Mesendoderm (in vitro differentiated cells): ENCODE measurements at regions not wholly inside any gene's neighbourhood (a gene's known extent, or its start where the extent isn't known, plus 50 kb on each side); places are given as distances from the start of the nearest gene placed in this dataset.

Source experiments
- DNase-seq: peaks from one replicate; pipeline ENCODE4 v3.0.0; 2013
- H2AK5ac ChIP-seq: 2 replicates; pipeline ENCODE4 v1.6.1; 2013; ENCODE audit warnings: low read length, inconsistent platforms
- H2BK120ac ChIP-seq: 2 replicates; pipeline ENCODE4 v1.6.1; 2013; ENCODE audit warnings: low read depth, mild to moderate bottlenecking, low read length, moderate library complexity, mixed read lengths
- H2BK15ac ChIP-seq: replicated peaks from 2 replicates; pipeline ENCODE4 v1.6.1; 2013; ENCODE audit warnings: low read depth, mild to moderate bottlenecking, moderate library complexity
- H2BK5ac ChIP-seq: 2 replicates; pipeline ENCODE4 v1.6.1; 2013; ENCODE audit warnings: low read length, inconsistent platforms
- H3K18ac ChIP-seq: 2 replicates; pipeline ENCODE4 v1.6.1; 2013; ENCODE audit warnings: mild to moderate bottlenecking, low read length, mixed read lengths
- H3K23ac ChIP-seq: one replicate; pipeline ENCODE4 v1.6.1; 2013; ENCODE audit warnings: low read length
- H3K27ac ChIP-seq: 2 replicates; pipeline ENCODE4 v1.5.1; 2013; ENCODE audit warnings: low read depth, mild to moderate bottlenecking, inconsistent platforms, low read length, moderate library complexity
- H3K27me3 ChIP-seq: 2 replicates; pipeline ENCODE4 v1.6.1; 2013; ENCODE audit warnings: low read length, control low read depth, mild to moderate bottlenecking, inconsistent platforms; ENCODE audit not compliant: insufficient read depth, poor library complexity
- H3K36me3 ChIP-seq: 2 replicates; pipeline ENCODE4 v1.6.1; 2013; ENCODE audit warnings: low read length, inconsistent platforms; ENCODE audit not compliant: control insufficient read depth, insufficient read depth
- H3K4ac ChIP-seq: one replicate; pipeline ENCODE4 v1.6.1; 2013; ENCODE audit warnings: low read depth, mild to moderate bottlenecking, low read length, moderate library complexity
- H3K4me1 ChIP-seq: 2 replicates; pipeline ENCODE4 v1.6.1; 2013; ENCODE audit warnings: low read depth, low read length, inconsistent platforms; ENCODE audit not compliant: control insufficient read depth
- H3K4me2 ChIP-seq: 2 replicates; pipeline ENCODE4 v1.6.1; 2013; ENCODE audit warnings: low read length
- H3K4me3 ChIP-seq: 2 replicates; pipeline ENCODE4 v1.5.1; 2013; ENCODE audit warnings: mild to moderate bottlenecking, low read length
- H3K56ac ChIP-seq: one replicate; pipeline ENCODE4 v1.6.1; 2013; ENCODE audit warnings: low read length
- H3K79me1 ChIP-seq: 2 replicates; pipeline ENCODE4 v1.6.1; 2013; ENCODE audit warnings: low read length, inconsistent platforms
- H3K79me2 ChIP-seq: 2 replicates; pipeline ENCODE4 v1.6.1; 2013; ENCODE audit warnings: mild to moderate bottlenecking, low read length; ENCODE audit not compliant: control insufficient read depth, insufficient read depth
- H3K9ac ChIP-seq: 2 replicates; pipeline ENCODE4 v1.6.1; 2013; ENCODE audit warnings: low read length, inconsistent platforms
- H4K5ac ChIP-seq: one replicate; pipeline ENCODE4 v1.6.1; 2013; ENCODE audit warnings: low read length
- H4K8ac ChIP-seq: one replicate; pipeline ENCODE4 v1.6.1; 2013; ENCODE audit warnings: low read depth, mild to moderate bottlenecking, control low read depth, low read length, moderate library complexity
- WGBS: extraction: QIAGEN DNeasy Blood & Tissue Kit; methylation state at CpG from one replicate; pipeline ENCODE4 v1.1.7; 2013; ENCODE audit warnings: low lambda C conversion rate, missing lambda C conversion rate; ENCODE audit not compliant: insufficient coverage; ENCODE audit errors: extremely low coverage; 5-methylcytosine and 5-hydroxymethylcytosine counted together

- Histone ChIP-seq H3K23ac (no peak overlapping the region), H3K27ac (no peak overlapping the region), H3K18ac (no peak overlapping the region), H3K4me2 (no peak overlapping the region), H2BK15ac (no peak overlapping the region), H3K4me3 (no peak overlapping the region), H3K4ac (no peak overlapping the region), H2BK120ac (no peak overlapping the region), H3K79me2 (no peaks in the 10 kb centered on the region), H3K56ac (no peak overlapping the region), H2AK5ac (no peak overlapping the region), H4K5ac (no peak overlapping the region), H3K4me1 (no peaks in the 10 kb centered on the region), H3K36me3 (no peaks in the 10 kb centered on the region), H3K27me3 (no peaks in the 10 kb centered on the region), H3K79me1 (no peaks in the 10 kb centered on the region), H2BK5ac (no peak overlapping the region), H3K9ac (no peak overlapping the region), H4K8ac (no peak overlapping the region)
- no peak for DNase-seq
- WGBS = no CpG with 5 or more reads among the region's 3 CpGs
Measured at GRCh38 chr16:48942996-48943395, 333.0 kb upstream of the N4BP1 start.

- Histone ChIP-seq H2BK120ac (no peak overlapping the region), H3K4me3 (no peak overlapping the region), H3K27ac (no peak overlapping the region), H3K4me1 (no peaks in the 10 kb centered on the region), H3K4me2 (no peak overlapping the region), H2BK15ac (no peak overlapping the region), H3K9ac (no peak overlapping the region), H4K5ac (no peak overlapping the region), H3K27me3 (no peaks in the 10 kb centered on the region), H2AK5ac (no peak overlapping the region), H3K79me2 (no peaks in the 10 kb centered on the region), H3K56ac (no peak overlapping the region), H2BK5ac (no peak overlapping the region), H3K18ac (no peak overlapping the region), H3K36me3 (no peaks in the 10 kb centered on the region), H3K23ac (no peak overlapping the region), H3K79me1 (no peaks in the 10 kb centered on the region), H4K8ac (no peak overlapping the region), H3K4ac (no peak overlapping the region)
- no peak for DNase-seq
- WGBS = no CpG with 5 or more reads among the region's 5 CpGs
Measured at GRCh38 chr16:48936811-48937210, 326.8 kb upstream of the N4BP1 start.

- no peak overlapping the region for H2BK120ac ChIP-seq
- no peak overlapping the region for H4K5ac ChIP-seq
- H2BK5ac ChIP-seq = no peak overlapping the region
- H4K8ac ChIP-seq = no peak overlapping the region
- no peak overlapping the region for H3K27ac ChIP-seq
- no peak overlapping the region for H3K18ac ChIP-seq
- WGBS = 100% methylated on average over 9 of the region's 9 CpGs
- no peak overlapping the region for H3K56ac ChIP-seq
- no peak overlapping the region for H3K4me2 ChIP-seq
- H3K23ac ChIP-seq = no peak overlapping the region
- H3K79me1 ChIP-seq = no peaks in the 10 kb centered on the region
- no peaks in the 10 kb centered on the region for H3K4me1 ChIP-seq
- H3K36me3 ChIP-seq = no peaks in the 10 kb centered on the region
- H2BK15ac ChIP-seq = no peak overlapping the region
- H3K79me2 ChIP-seq = no peaks in the 10 kb centered on the region
- H3K27me3 ChIP-seq = no peaks in the 10 kb centered on the region
- H2AK5ac ChIP-seq = no peak overlapping the region
- no peak for DNase-seq
- no peak overlapping the region for H3K4ac ChIP-seq
- H3K4me3 ChIP-seq = no peak overlapping the region
- H3K9ac ChIP-seq = no peak overlapping the region
Measured at GRCh38 chr16:48932216-48932855, 322.4 kb upstream of the N4BP1 start.

GRCh38 chr16:48930951-48931553, 321.1 kb upstream of the N4BP1 start:
- 100% methylated on average over 3 of the region's 4 CpGs for WGBS
- no peak overlapping the region for H4K8ac ChIP-seq
- no peaks in the 10 kb centered on the region for H3K36me3 ChIP-seq
- no peak overlapping the region for H3K4ac ChIP-seq
- no peak overlapping the region for H3K4me3 ChIP-seq
- H3K23ac ChIP-seq = no peak overlapping the region
- DNase-seq = no peak
- H4K5ac ChIP-seq = no peak overlapping the region
- no peak overlapping the region for H2BK5ac ChIP-seq
- no peak overlapping the region for H3K56ac ChIP-seq
- H2BK15ac ChIP-seq = no peak overlapping the region
- H3K4me2 ChIP-seq = no peak overlapping the region
- no peak overlapping the region for H3K27ac ChIP-seq
- no peaks in the 10 kb centered on the region for H3K4me1 ChIP-seq
- H3K27me3 ChIP-seq = no peaks in the 10 kb centered on the region
- H3K79me1 ChIP-seq = no peaks in the 10 kb centered on the region
- H3K9ac ChIP-seq = no peak overlapping the region
- H2AK5ac ChIP-seq = no peak overlapping the region
- no peak overlapping the region for H2BK120ac ChIP-seq
- no peaks in the 10 kb centered on the region for H3K79me2 ChIP-seq
- no peak overlapping the region for H3K18ac ChIP-seq

- Histone ChIP-seq H2BK120ac (no peak overlapping the region), H4K5ac (no peak overlapping the region), H4K8ac (no peak overlapping the region), H2BK15ac (no peak overlapping the region), H3K36me3 (no peaks in the 10 kb centered on the region), H3K27ac (no peak overlapping the region), H3K27me3 (no peaks in the 10 kb centered on the region), H2AK5ac (no peak overlapping the region), H3K79me2 (no peaks in the 10 kb centered on the region), H3K4me2 (no peak overlapping the region), H3K4ac (no peak overlapping the region), H3K79me1 (no peaks in the 10 kb centered on the region), H3K9ac (no peak overlapping the region), H2BK5ac (no peak overlapping the region), H3K56ac (no peak overlapping the region), H3K23ac (no peak overlapping the region), H3K18ac (no peak overlapping the region), H3K4me3 (no peak overlapping the region), H3K4me1 (no peaks in the 10 kb centered on the region)
- WGBS = no CpG with 5 or more reads among the region's 6 CpGs
- no peak for DNase-seq
Measured at GRCh38 chr16:48919791-48920190, 309.8 kb upstream of the N4BP1 start.
